HCT116 (cell line): ENCODE measurements at regions not wholly inside any gene's neighbourhood (a gene's known extent, or its start where the extent isn't known, plus 50 kb on each side); places are given as distances from the start of the nearest gene placed in this dataset.

ENCODE experiments used
- ATAC-seq: fragments of 200-7000 bp; cut with Tn5 transposase; 2 replicates; pipeline ENCODE4 v1.9.1; 2020; ENCODE audit warnings: mild to moderate bottlenecking, moderate library complexity
- BruUV-seq: library from RNA; stranded (reverse); fragments of 400-500 nt; replicated peaks from 2 replicates; lab custom pipeline; 2021; lab: Mats Ljungman, UMichigan
- CTCF ChIA-PET: fragments of 300-600 bp; sonication (Branson Sonifier 250); formaldehyde crosslinking; loops from one replicate; lab custom pipeline; 2021; ENCODE audit warnings: antibody characterized with exemption; lab: Charles Lee
- POLR2A ChIA-PET: fragments of 300-600, 350-600 bp; sonication (Branson Sonifier 250); formaldehyde crosslinking; loops from one replicate; lab custom pipeline; 2021; ENCODE audit warnings: antibody characterized with exemption; lab: Charles Lee
- RAD21 ChIA-PET, 2 experiments: fragments of 300-600 bp; sonication (Branson Sonifier 250); formaldehyde crosslinking; loops; one replicate each; lab custom pipeline; 2023; ENCODE audit warnings: low total read pairs in 2 of 2; ENCODE audit not compliant: uncharacterized antibody in 2 of 2, unreplicated experiment in 2 of 2, low non-redundant PET in 1 of 2; lab: Charles Lee
- DNase-seq: peaks from one replicate; pipeline ENCODE4 v3.0.0-alpha.2; 2010; ENCODE audit warnings: low read depth, low spot score
- H2AFZ ChIP-seq: fragments of 200-600 bp; shearing (Covaris generic), sonication (generic); 2 replicates; pipeline ENCODE4 v1.6.1; 2017; ENCODE audit warnings: low read depth, mixed run types, mixed read lengths, antibody characterized with exemption, low read length; ENCODE audit not compliant: poor library complexity, severe bottlenecking
- H3K27ac ChIP-seq: 2 replicates; pipeline ENCODE4 v1.5.1; 2012; ENCODE audit warnings: low read depth, low read length
- H3K27me3 ChIP-seq: fragments of 200-600 bp; sonication (generic); 2 replicates; pipeline ENCODE4 v1.6.1; 2016; ENCODE audit warnings: mixed run types, low read length, mixed read lengths; ENCODE audit not compliant: insufficient read depth
- H3K36me3 ChIP-seq, 2 experiments: fragments of 200-500 bp in 1 of 2; fragments of 200-600 bp in 1 of 2; sonication (Bioruptor generic) in 1 of 2; sonication (generic) in 1 of 2; 2 replicates each; pipeline versions ENCODE4 v1.5.1 to v1.6.1; 2014 to 2016; ENCODE audit warnings: low read length in 2 of 2, inconsistent platforms in 1 of 2, mixed read lengths in 1 of 2, mixed run types in 1 of 2; ENCODE audit not compliant: insufficient read depth in 2 of 2, control insufficient read depth in 1 of 2
- H3K4me1 ChIP-seq, 2 experiments: fragments of 200-600 bp in 1 of 2; sonication (generic) in 1 of 2; 2 replicates each; pipeline versions ENCODE4 v1.5.1 to v1.6.1; 2012 to 2017; ENCODE audit warnings: low read length in 2 of 2, inconsistent platforms in 1 of 2, mild to moderate bottlenecking in 1 of 2, mixed read lengths in 1 of 2, mixed run types in 1 of 2, moderate library complexity in 1 of 2; ENCODE audit not compliant: insufficient read depth in 2 of 2, control insufficient read depth in 1 of 2
- H3K4me2 ChIP-seq: fragments of 200-600 bp; sonication (generic); 2 replicates; pipeline ENCODE4 v1.6.1; 2017; ENCODE audit warnings: mixed run types, low read length, mixed read lengths
- H3K4me3 ChIP-seq, 2 experiments: fragments of 200-600 bp in 1 of 2; sonication (generic) in 1 of 2; replicated peaks in 1 of 2; 2 replicates each; pipeline ENCODE4 v1.5.1; 2011 to 2016; ENCODE audit warnings: low read length in 2 of 2, control low read depth in 1 of 2, low read depth in 1 of 2, mild to moderate bottlenecking in 1 of 2, mixed read lengths in 1 of 2, mixed run types in 1 of 2
- H3K79me2 ChIP-seq: fragments of 200-600 bp; sonication (generic); 2 replicates; pipeline ENCODE4 v1.6.1; 2017; ENCODE audit warnings: mild to moderate bottlenecking, mixed run types, low read length, moderate library complexity, mixed read lengths; ENCODE audit not compliant: insufficient read depth
- H3K9ac ChIP-seq: fragments of 200-600 bp; sonication (generic); 2 replicates; pipeline ENCODE4 v1.6.1; 2016; ENCODE audit warnings: low read length, mixed read lengths
- H3K9me2 ChIP-seq: fragments of 200-600 bp; sonication (generic), shearing (Covaris generic); 2 replicates; pipeline ENCODE4 v1.6.1; 2017; ENCODE audit warnings: mixed run types, mild to moderate bottlenecking, moderate library complexity; ENCODE audit not compliant: insufficient read depth
- H3K9me3 ChIP-seq, 2 experiments: fragments of 200-500 bp in 1 of 2; fragments of 200-600 bp in 1 of 2; sonication (Bioruptor generic) in 1 of 2; sonication (generic) in 1 of 2; 2 replicates each; pipeline ENCODE4 v1.6.1; 2014 to 2017; ENCODE audit warnings: low read length in 2 of 2, mixed read lengths in 2 of 2, inconsistent platforms in 1 of 2, low read depth in 1 of 2, mild to moderate bottlenecking in 1 of 2, mixed run types in 1 of 2, moderate library complexity in 1 of 2; ENCODE audit not compliant: control insufficient read depth in 1 of 2, insufficient read depth in 1 of 2
- H4K20me1 ChIP-seq: fragments of 200-600 bp; sonication (generic), shearing (Covaris generic); 2 replicates; pipeline ENCODE4 v1.6.1; 2017; ENCODE audit warnings: mixed run types, mild to moderate bottlenecking, moderate library complexity; ENCODE audit not compliant: insufficient read depth
- CBX3 ChIP-seq: IDR thresholded peaks from 2 replicates; pipeline ENCODE4 v1.6.1; 2012; ENCODE audit warnings: low read depth
- CEBPB ChIP-seq: IDR thresholded peaks from 2 replicates; pipeline ENCODE4 v1.6.1; 2012; ENCODE audit warnings: low read depth
- EGR1 ChIP-seq: IDR thresholded peaks from 2 replicates; pipeline ENCODE4 v1.6.1; 2012; ENCODE audit warnings: low read depth
- ELF1 ChIP-seq: IDR thresholded peaks from 2 replicates; pipeline ENCODE4 v1.6.1; 2012; ENCODE audit warnings: low read depth, borderline replicate concordance
- JUND ChIP-seq: IDR thresholded peaks from 2 replicates; pipeline ENCODE4 v1.6.1; 2012
- MAX ChIP-seq: IDR thresholded peaks from 2 replicates; pipeline ENCODE4 v1.6.1; 2012
- POLR2AphosphoS5 ChIP-seq: IDR thresholded peaks from 2 replicates; pipeline ENCODE4 v1.6.1; 2011; ENCODE audit warnings: mild to moderate bottlenecking, low read depth, low read length, moderate library complexity
- RAD21 ChIP-seq: IDR thresholded peaks from 2 replicates; pipeline ENCODE4 v1.6.1; 2012; ENCODE audit warnings: low read depth, mild to moderate bottlenecking
- REST ChIP-seq: IDR thresholded peaks from 2 replicates; pipeline ENCODE4 v1.6.1; 2012; ENCODE audit warnings: low read depth
- SIN3A ChIP-seq: IDR thresholded peaks from 2 replicates; pipeline ENCODE4 v1.6.1; 2012; ENCODE audit warnings: low read depth
- SP1 ChIP-seq: IDR thresholded peaks from 2 replicates; pipeline ENCODE4 v1.6.1; 2012; ENCODE audit warnings: low read depth
- SRF ChIP-seq: IDR thresholded peaks from 2 replicates; pipeline ENCODE4 v1.6.1; 2012; ENCODE audit warnings: low read depth
- TCF7L2 ChIP-seq: IDR thresholded peaks from 2 replicates; pipeline ENCODE4 v1.7.0; 2011; ENCODE audit warnings: borderline replicate concordance, inconsistent platforms; ENCODE audit not compliant: insufficient read depth, insufficient read length; ENCODE audit errors: extremely low read depth
- YY1 ChIP-seq: IDR thresholded peaks from 2 replicates; pipeline ENCODE4 v1.6.1; 2011; ENCODE audit warnings: low read length, low read depth, moderate library complexity, mild to moderate bottlenecking; ENCODE audit not compliant: insufficient replicate concordance; ENCODE audit errors: extremely low read depth
- ZBTB33 ChIP-seq: IDR thresholded peaks from 2 replicates; pipeline ENCODE4 v1.6.1; 2011; ENCODE audit warnings: mild to moderate bottlenecking, low read length, moderate library complexity; ENCODE audit not compliant: insufficient replicate concordance; ENCODE audit errors: extremely low read depth
- ZNF274 ChIP-seq: fragments of 200-500 bp; sonication (Bioruptor generic); IDR thresholded peaks from 2 replicates; pipeline ENCODE4 v1.6.1; 2014; ENCODE audit warnings: mild to moderate bottlenecking, low read depth, low read length, inconsistent platforms
- intact Hi-C: fragments of 100-400 bp; cut with micrococcal nuclease; formaldehyde crosslinking; loops from 2 replicates; pipeline ENCODE4 v1.10.0; 2022

GRCh38 chr4:185894481-185894880 lies 82.5 kb upstream of the SORBS2 start:
- H3K4me2 ChIP-seq = no peak overlapping the region
- CTCF ChIA-PET = no interaction called here
- POLR2A ChIA-PET = no interaction called here
- H4K20me1 ChIP-seq = no peaks in the 10 kb centered on the region
- RAD21 ChIA-PET = no interaction called here
- no TSS peak for BruUV-seq
- H3K9me2 ChIP-seq = no peaks in the 10 kb centered on the region
- no peak overlapping the region for H2AFZ ChIP-seq
- intact Hi-C loops = no loop called here
- no peak overlapping the region for H3K4me3 ChIP-seq
- H3K9me3 ChIP-seq = no peaks in the 10 kb centered on the region
- TF ChIP-seq MAX = no peak
- H3K27ac ChIP-seq = no peak overlapping the region
- H3K36me3 ChIP-seq = no peaks in the 10 kb centered on the region
- no peak for ATAC-seq
- no peaks in the 10 kb centered on the region for H3K27me3 ChIP-seq
- no peak overlapping the region for H3K9ac ChIP-seq
- H3K79me2 ChIP-seq = no peaks in the 10 kb centered on the region
- no peaks in the 10 kb centered on the region for H3K4me1 ChIP-seq
- DNase-seq = no peak

GRCh38 chr4:185895351-185895750 lies 83.4 kb upstream of the SORBS2 start:
- POLR2A ChIA-PET = no interaction called here
- TF ChIP-seq POLR2AphosphoS5 (no peak), ZBTB33 (no peak), EGR1 (no peak), SP1 (no peak), YY1 (no peak), ZNF274 (no peak), CEBPB (no peak), ELF1 (no peak), MAX (no peak), JUND (no peak), TCF7L2 (no peak), RAD21 (no peak), CBX3 (no peak), SIN3A (no peak), SRF (no peak), REST (no peak)
- TF ChIP-seq, all 23 proteins: peak for 0
- Histone ChIP-seq H3K27me3 (no peaks in the 10 kb centered on the region), H3K79me2 (no peaks in the 10 kb centered on the region), H3K9me2 (no peaks in the 10 kb centered on the region), H3K36me3 (no peaks in the 10 kb centered on the region), H3K4me3 (no peak overlapping the region), H3K9me3 (no peaks in the 10 kb centered on the region), H2AFZ (no peak overlapping the region), H4K20me1 (no peaks in the 10 kb centered on the region), H3K9ac (no peak overlapping the region), H3K4me2 (no peak overlapping the region), H3K27ac (no peak overlapping the region), H3K4me1 (no peaks in the 10 kb centered on the region)
- intact Hi-C loops = no loop called here
- ChIA-PET RAD21 (no interaction called here), CTCF (no interaction called here)
- ATAC-seq = no peak
- no TSS peak for BruUV-seq
- no peak for DNase-seq
